Cardiac fibroblast (primary cell): ENCODE measurements at regions not wholly inside any gene's neighbourhood (a gene's known extent, or its start where the extent isn't known, plus 50 kb on each side); places are given as distances from the start of the nearest gene placed in this dataset.
"Not testable (repeated sequence)": the region's sequence is repeated elsewhere in the genome, so short reads cannot be mapped to it uniquely, and the experiment has no call there.

Source experiments
- DNase-seq, 2 donors: peaks; one replicate each; pipeline versions ENCODE4 v3.0.0 to v3.0.0-alpha.2; 2010; ENCODE audit warnings: low read depth in 2 of 2
- H3K4me3 ChIP-seq, 2 donors: replicated peaks in 1 of 2; 1 replicate in 1 of 2; 2 replicates in 1 of 2; pipeline ENCODE4 v1.5.1; 2011; ENCODE audit warnings: low read depth in 2 of 2, low read length in 2 of 2, mild to moderate bottlenecking in 2 of 2, moderate library complexity in 1 of 2
- TF ChIP-seq, protein P1 (sequence below): IDR thresholded peaks from one replicate; pipeline ENCODE4 v1.5.1; 2011; ENCODE audit warnings: low read depth, mild to moderate bottlenecking, low read length, inconsistent platforms

DNA sequence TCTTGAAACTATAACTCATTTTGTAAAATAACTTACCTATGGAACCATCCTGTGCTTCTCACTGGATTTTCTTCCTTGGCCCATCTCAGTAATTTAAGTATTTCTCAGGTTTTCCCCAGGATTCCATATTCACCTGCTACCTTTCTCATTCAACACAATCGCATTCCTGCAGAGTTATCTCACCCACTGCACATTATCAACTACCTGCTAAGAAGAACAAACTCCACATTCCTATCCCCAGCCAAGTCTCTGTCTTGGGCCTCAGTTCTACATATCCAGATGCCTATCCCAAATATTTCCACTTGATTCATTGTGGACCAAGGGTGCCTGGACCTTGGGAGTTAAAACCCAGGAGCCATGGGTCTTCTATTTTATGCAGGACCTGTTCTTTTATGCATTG, 60.2 kb upstream of the KCNQ5 start:
- TF ChIP-seq, protein P1, sequence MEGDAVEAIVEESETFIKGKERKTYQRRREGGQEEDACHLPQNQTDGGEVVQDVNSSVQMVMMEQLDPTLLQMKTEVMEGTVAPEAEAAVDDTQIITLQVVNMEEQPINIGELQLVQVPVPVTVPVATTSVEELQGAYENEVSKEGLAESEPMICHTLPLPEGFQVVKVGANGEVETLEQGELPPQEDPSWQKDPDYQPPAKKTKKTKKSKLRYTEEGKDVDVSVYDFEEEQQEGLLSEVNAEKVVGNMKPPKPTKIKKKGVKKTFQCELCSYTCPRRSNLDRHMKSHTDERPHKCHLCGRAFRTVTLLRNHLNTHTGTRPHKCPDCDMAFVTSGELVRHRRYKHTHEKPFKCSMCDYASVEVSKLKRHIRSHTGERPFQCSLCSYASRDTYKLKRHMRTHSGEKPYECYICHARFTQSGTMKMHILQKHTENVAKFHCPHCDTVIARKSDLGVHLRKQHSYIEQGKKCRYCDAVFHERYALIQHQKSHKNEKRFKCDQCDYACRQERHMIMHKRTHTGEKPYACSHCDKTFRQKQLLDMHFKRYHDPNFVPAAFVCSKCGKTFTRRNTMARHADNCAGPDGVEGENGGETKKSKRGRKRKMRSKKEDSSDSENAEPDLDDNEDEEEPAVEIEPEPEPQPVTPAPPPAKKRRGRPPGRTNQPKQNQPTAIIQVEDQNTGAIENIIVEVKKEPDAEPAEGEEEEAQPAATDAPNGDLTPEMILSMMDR, result no peak
- no peak for DNase-seq
- H3K4me3 ChIP-seq, result no peak overlapping the region

DNA sequence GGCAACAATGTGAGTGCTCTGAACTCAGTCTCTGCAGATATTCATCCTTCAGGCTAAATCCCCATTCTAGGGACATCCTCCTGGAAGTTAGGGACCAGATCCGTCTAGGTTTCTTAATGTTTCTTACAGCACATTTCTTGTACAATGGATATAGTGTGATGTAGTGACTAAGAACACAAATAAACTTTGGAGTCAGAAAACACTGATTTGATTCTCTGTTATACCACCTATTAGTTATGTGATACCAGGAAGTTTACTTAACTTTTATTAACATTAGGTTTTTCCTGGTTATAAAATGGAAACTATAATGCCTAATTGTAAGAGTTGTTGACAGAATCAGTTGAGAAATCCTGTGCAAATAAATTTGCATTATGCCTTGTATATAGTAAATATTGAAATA, 57.6 kb upstream of the KCNQ5 start:
- H3K4me3 ChIP-seq, result no peak overlapping the region
- DNase-seq, result no peak
- TF ChIP-seq, protein P1, result no peak

GRCh38 chr6:72571993-72572392, 49.9 kb upstream of the KCNQ5 start:
- not testable (repeated sequence) for H3K4me3 ChIP-seq, DNase-seq
